Endometrium (tissue), 2 donors: ENCODE measurements at regions not wholly inside any gene's neighbourhood (a gene's known extent, or its start where the extent isn't known, plus 50 kb on each side); places are given as distances from the start of the nearest gene placed in this dataset.
A peak's percentile ranks its signal among the peaks of the same experiment; 100 is the strongest.
"Not testable (repeated sequence)": the region's sequence is repeated elsewhere in the genome, so short reads cannot be mapped to it uniquely, and the experiment has no call there.

Experiments used
- FAIRE-seq: peaks from 2 replicates; lab custom pipeline; 2012; peaks lifted over from hg19 to GRCh38; lab: Jason Lieb, UNC
- donor health status: control.
- donor health status: control.

GRCh38 chr3:166993015-166993630, 387.0 kb downstream of the ZBBX start:
- FAIRE-seq: no peak

- no peak for FAIRE-seq
These were observed 394.1 kb downstream of the ZBBX start for GRCh38 chr3:166986000-166986399.

GRCh38 chr3:166975796-166976195, 404.3 kb downstream of the ZBBX start:
- not testable (repeated sequence) for FAIRE-seq

GRCh38 chr3:166967714-166968113, 412.4 kb downstream of the ZBBX start:
- FAIRE-seq: not testable (repeated sequence)

GRCh38 chr3:166962911-166963310, 417.2 kb downstream of the ZBBX start:
- FAIRE-seq: no peak

- FAIRE-seq: no peak
These were observed 423.0 kb downstream of the ZBBX start for GRCh38 chr3:166957121-166957520.

GRCh38 chr3:166955201-166955939, 424.7 kb downstream of the ZBBX start:
- no peak for FAIRE-seq

GRCh38 chr3:166934879-166935278, 445.2 kb downstream of the ZBBX start:
- no peak for FAIRE-seq

- FAIRE-seq: no peak
These were observed 462.7 kb downstream of the ZBBX start for GRCh38 chr3:166917437-166917836.

GRCh38 chr3:166902374-166902773, 477.7 kb downstream of the ZBBX start:
- no peak for FAIRE-seq

GRCh38 chr3:166900866-166901577, 479.1 kb downstream of the ZBBX start:
- no peak for FAIRE-seq

GRCh38 chr3:166897811-166898210, 482.3 kb downstream of the ZBBX start:
- FAIRE-seq: peak; percentile 80

GRCh38 chr3:166889241-166889640, 490.9 kb downstream of the ZBBX start:
- FAIRE-seq: no peak

- FAIRE-seq: no peak
These were observed 500.4 kb downstream of the ZBBX start for GRCh38 chr3:166879661-166880060.

- no peak for FAIRE-seq
These were observed 502.1 kb downstream of the ZBBX start for GRCh38 chr3:166877971-166878370.

GRCh38 chr3:166864473-166865467, 515.3 kb downstream of the ZBBX start:
- FAIRE-seq: no peak

- FAIRE-seq: no peak
These were observed 519.9 kb downstream of the ZBBX start for GRCh38 chr3:166860217-166860616.

- FAIRE-seq: no peak
These were observed 535.8 kb downstream of the ZBBX start for GRCh38 chr3:166844329-166844728.

GRCh38 chr3:166842784-166843183, 537.3 kb downstream of the ZBBX start:
- FAIRE-seq: not testable (repeated sequence)

- no peak for FAIRE-seq
These were observed 542.6 kb downstream of the ZBBX start for GRCh38 chr3:166837535-166837934.

- FAIRE-seq: no peak
These were observed 543.3 kb downstream of the ZBBX start for GRCh38 chr3:166836836-166837235.

- peak; percentile 96 for FAIRE-seq
These were observed 550.2 kb downstream of the ZBBX start for GRCh38 chr3:166829896-166830295.
